PC-9 (cell line): ENCODE measurements at regions not wholly inside any gene's neighbourhood (a gene's known extent, or its start where the extent isn't known, plus 50 kb on each side); places are given as distances from the start of the nearest gene placed in this dataset.

Experiments
- BruUV-seq: library from RNA; stranded (reverse); fragments of 400-500 nt; replicated peaks from 2 replicates; lab custom pipeline; 2021; lab: Mats Ljungman, UMichigan
- CTCF ChIA-PET: fragments of 300-600 bp; sonication (Branson Sonifier 250); formaldehyde crosslinking; loops from one replicate; lab custom pipeline; 2022; ENCODE audit warnings: antibody characterized with exemption; lab: Charles Lee
- POLR2A ChIA-PET: fragments of 300-600 bp; sonication (Branson Sonifier 250); formaldehyde crosslinking; loops from one replicate; lab custom pipeline; 2022; ENCODE audit warnings: antibody characterized with exemption; ENCODE audit not compliant: unreplicated experiment; lab: Charles Lee
- DNase-seq, 2 experiments: peaks; one replicate each; pipeline versions ENCODE4 v3.0.0 to v3.0.0-alpha.2; 2015 to 2022; ENCODE audit warnings: mixed read lengths in 1 of 2
- H2AFZ ChIP-seq: fragments of 200-600 bp; sonication (generic); 2 replicates; pipeline ENCODE4 v1.8.1; 2017; ENCODE audit warnings: antibody characterized with exemption
- H3F3A ChIP-seq: fragments of 200-600 bp; sonication (generic); 2 replicates; pipeline ENCODE4 v1.8.1; 2017; ENCODE audit warnings: antibody characterized with exemption, mild to moderate bottlenecking, low read depth; ENCODE audit not compliant: insufficient read depth
- H3K27ac ChIP-seq: fragments of 200-600 bp; sonication (generic); 2 replicates; pipeline ENCODE4 v1.6.1; 2016; ENCODE audit warnings: mixed run types
- H3K27me3 ChIP-seq: fragments of 200-600 bp; sonication (generic); 2 replicates; pipeline ENCODE4 v1.6.1; 2016; ENCODE audit warnings: low read depth, mixed run types; ENCODE audit not compliant: insufficient read depth
- H3K36me3 ChIP-seq: fragments of 200-600 bp; sonication (generic); 2 replicates; pipeline ENCODE4 v1.6.1; 2016; ENCODE audit warnings: low read depth, mixed run types
- H3K4me1 ChIP-seq: fragments of 200-600 bp; sonication (generic); replicated peaks from 2 replicates; pipeline ENCODE4 v1.6.1; 2016; ENCODE audit warnings: mixed run types; ENCODE audit not compliant: insufficient read depth
- H3K4me2 ChIP-seq: fragments of 200-600 bp; sonication (generic); 2 replicates; pipeline ENCODE4 v1.6.1; 2017; ENCODE audit warnings: mixed run types
- H3K4me3 ChIP-seq: fragments of 200-600 bp; sonication (generic); 2 replicates; pipeline ENCODE4 v1.6.1; 2016; ENCODE audit warnings: mixed run types
- H3K79me2 ChIP-seq: fragments of 200-600 bp; sonication (generic); 2 replicates; pipeline ENCODE4 v1.6.1; 2017; ENCODE audit warnings: low read depth, mixed run types
- H3K9me2 ChIP-seq: fragments of 200-600 bp; sonication (generic); 2 replicates; pipeline ENCODE4 v1.8.1; 2017; ENCODE audit warnings: mild to moderate bottlenecking; ENCODE audit not compliant: insufficient read depth
- H3K9me3 ChIP-seq: fragments of 200-600 bp; sonication (generic); 2 replicates; pipeline ENCODE4 v1.8.1; 2016; ENCODE audit warnings: low read depth; ENCODE audit not compliant: insufficient read depth
- H4K20me1 ChIP-seq: fragments of 200-600 bp; sonication (generic); 2 replicates; pipeline ENCODE4 v1.8.1; 2017; ENCODE audit not compliant: insufficient read depth
- EZH2 ChIP-seq: fragments of 200-600 bp; sonication (generic); IDR thresholded peaks from 2 replicates; pipeline ENCODE4 v1.8.0; 2017; ENCODE audit warnings: antibody characterized with exemption, low read depth
- intact Hi-C: fragments of 100-400 bp; cut with micrococcal nuclease; formaldehyde crosslinking; loops from one replicate; pipeline ENCODE4 v1.10.0; 2022; ENCODE audit not compliant: unreplicated experiment
- TF ChIP-seq, protein P1 (sequence below): fragments of 200-600 bp; sonication (generic); conservative IDR thresholded peaks from 2 replicates; pipeline ENCODE4 v1.6.1; 2017; ENCODE audit warnings: mixed run types, antibody characterized with exemption, mild to moderate bottlenecking, moderate library complexity

DNA sequence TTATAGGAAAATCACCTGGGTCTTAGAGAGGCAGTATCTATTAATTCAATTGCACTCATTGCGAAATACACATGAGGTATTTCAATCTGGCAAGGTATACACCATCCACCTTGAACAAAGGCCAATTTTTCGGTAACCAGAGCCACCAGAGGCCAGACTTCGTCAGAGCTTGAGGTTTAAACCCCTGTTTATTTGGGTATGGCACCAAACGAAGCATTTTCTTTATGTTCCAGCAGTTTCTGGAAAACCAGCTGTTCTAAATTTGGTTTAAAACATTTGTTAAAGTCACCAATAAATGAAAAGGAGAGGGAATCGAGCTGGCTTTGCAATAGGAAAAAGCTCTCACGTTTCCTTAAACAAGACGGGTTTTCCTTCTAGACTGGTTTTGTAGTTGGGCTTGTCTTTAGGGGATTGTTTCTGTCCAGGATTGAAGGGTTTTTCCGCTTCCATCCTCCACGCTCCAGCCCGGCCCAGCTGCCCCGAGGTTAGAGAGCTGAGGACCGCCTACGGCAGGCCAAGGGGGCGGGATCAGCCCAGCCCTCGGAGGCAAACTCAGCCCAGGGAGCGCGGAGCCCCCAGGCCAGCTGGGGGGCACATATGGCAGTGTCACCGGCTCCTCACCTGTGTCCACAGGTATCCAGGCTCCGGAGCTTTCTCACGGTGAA lies 539.4 kb upstream of the MGMT start:
- no peaks in the 10 kb centered on the region for H3K9me2 ChIP-seq
- no peak overlapping the region for H2AFZ ChIP-seq
- TF ChIP-seq EZH2, result no peak
- TF ChIP-seq, protein P1, sequence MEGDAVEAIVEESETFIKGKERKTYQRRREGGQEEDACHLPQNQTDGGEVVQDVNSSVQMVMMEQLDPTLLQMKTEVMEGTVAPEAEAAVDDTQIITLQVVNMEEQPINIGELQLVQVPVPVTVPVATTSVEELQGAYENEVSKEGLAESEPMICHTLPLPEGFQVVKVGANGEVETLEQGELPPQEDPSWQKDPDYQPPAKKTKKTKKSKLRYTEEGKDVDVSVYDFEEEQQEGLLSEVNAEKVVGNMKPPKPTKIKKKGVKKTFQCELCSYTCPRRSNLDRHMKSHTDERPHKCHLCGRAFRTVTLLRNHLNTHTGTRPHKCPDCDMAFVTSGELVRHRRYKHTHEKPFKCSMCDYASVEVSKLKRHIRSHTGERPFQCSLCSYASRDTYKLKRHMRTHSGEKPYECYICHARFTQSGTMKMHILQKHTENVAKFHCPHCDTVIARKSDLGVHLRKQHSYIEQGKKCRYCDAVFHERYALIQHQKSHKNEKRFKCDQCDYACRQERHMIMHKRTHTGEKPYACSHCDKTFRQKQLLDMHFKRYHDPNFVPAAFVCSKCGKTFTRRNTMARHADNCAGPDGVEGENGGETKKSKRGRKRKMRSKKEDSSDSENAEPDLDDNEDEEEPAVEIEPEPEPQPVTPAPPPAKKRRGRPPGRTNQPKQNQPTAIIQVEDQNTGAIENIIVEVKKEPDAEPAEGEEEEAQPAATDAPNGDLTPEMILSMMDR, result no peak
- H3K27me3 ChIP-seq, result peaks cover 21% of the 10 kb centered on the region
- H3F3A ChIP-seq, result no peaks in the 10 kb centered on the region
- no peaks in the 10 kb centered on the region for H3K36me3 ChIP-seq
- ChIA-PET POLR2A (no interaction called here), CTCF (no interaction called here)
- H3K4me3 ChIP-seq, result no peak overlapping the region
- intact Hi-C loops, result no loop called here
- DNase-seq, result no peak
- H3K9me3 ChIP-seq, result no peaks in the 10 kb centered on the region
- no peak overlapping the region for H3K27ac ChIP-seq
- H3K4me1 ChIP-seq, result no peaks in the 10 kb centered on the region
- no peak overlapping the region for H3K4me2 ChIP-seq
- H3K79me2 ChIP-seq, result no peaks in the 10 kb centered on the region
- BruUV-seq, result no TSS peak
- H4K20me1 ChIP-seq, result no peaks in the 10 kb centered on the region

DNA sequence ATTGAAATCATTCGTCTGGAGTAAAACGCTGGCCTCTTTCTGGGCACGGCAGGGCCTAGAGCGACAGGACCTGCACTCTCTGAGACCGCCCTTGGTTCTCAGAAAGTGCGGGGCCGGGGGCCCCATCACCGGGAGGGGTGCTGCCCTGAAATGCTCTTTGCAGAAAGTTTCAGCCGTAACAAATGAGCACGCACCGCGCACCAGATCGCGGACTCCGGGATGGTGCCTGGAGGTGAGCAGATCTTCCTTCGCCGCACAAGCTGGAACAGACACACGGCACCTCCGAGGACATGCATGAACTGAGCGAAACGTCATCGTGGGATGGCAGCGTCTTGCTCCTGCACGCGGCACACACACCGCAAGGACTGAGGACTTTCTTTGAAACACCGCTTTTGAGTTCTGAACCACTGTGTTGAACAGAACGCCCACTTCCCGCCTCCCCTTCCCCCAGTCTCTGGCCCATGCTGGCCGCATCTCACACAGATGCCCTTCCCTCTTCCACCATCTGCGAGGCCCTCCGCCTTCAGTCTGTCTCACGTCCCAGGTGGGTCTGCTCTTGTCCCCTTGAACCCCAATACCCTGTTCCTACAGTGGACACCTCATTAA lies 538.7 kb upstream of the MGMT start:
- H3K27me3 ChIP-seq, result peaks cover 21% of the 10 kb centered on the region
- no peak overlapping the region for H2AFZ ChIP-seq
- H3K4me1 ChIP-seq, result no peaks in the 10 kb centered on the region
- BruUV-seq, result no TSS peak
- no peaks in the 10 kb centered on the region for H3K36me3 ChIP-seq
- DNase-seq, result no peak
- POLR2A ChIA-PET, result no interaction called here
- H4K20me1 ChIP-seq, result no peaks in the 10 kb centered on the region
- no peak overlapping the region for H3K4me3 ChIP-seq
- TF ChIP-seq EZH2, result no peak
- TF ChIP-seq, protein P1, result no peak
- intact Hi-C loops, result no loop called here
- no peak overlapping the region for H3K27ac ChIP-seq
- no peak overlapping the region for H3K4me2 ChIP-seq
- H3K79me2 ChIP-seq, result no peaks in the 10 kb centered on the region
- H3F3A ChIP-seq, result no peaks in the 10 kb centered on the region
- H3K9me2 ChIP-seq, result no peaks in the 10 kb centered on the region
- no peaks in the 10 kb centered on the region for H3K9me3 ChIP-seq
- CTCF ChIA-PET, result no interaction called here

DNA sequence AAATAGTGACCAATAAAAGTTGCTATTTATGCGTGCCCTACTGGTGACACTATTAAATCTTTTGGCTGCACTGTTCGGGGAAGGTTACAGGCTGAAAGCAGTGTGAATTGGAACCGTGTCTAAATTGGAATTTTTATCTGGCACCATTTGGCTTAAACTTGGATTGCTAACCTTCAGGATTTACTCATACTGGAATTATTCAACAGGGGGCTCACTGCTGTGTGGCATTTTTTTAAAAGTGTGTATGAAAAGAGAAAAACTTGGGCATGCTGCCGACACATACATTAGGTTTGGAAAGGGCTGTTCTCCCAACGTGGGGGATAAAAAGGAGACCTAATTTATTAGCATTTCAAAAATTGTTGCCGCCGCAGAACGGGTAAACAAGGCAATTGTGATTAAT lies 537.9 kb upstream of the MGMT start:
- intact Hi-C loops, result no loop called here
- TF ChIP-seq EZH2, result no peak
- TF ChIP-seq, protein P1, result no peak

More for the DNA sequence above, 537.9 kb upstream of the MGMT start:
- CTCF ChIA-PET, result no interaction called here
- Histone ChIP-seq H3K4me1 (no peaks in the 10 kb centered on the region), H3K36me3 (no peaks in the 10 kb centered on the region), H3K4me3 (no peak overlapping the region), H3K27me3 (peaks cover 25% of the 10 kb centered on the region), H3F3A (no peaks in the 10 kb centered on the region), H4K20me1 (no peaks in the 10 kb centered on the region), H3K79me2 (no peaks in the 10 kb centered on the region), H3K27ac (no peak overlapping the region), H3K4me2 (no peak overlapping the region), H2AFZ (no peak overlapping the region), H3K9me3 (no peaks in the 10 kb centered on the region), H3K9me2 (no peaks in the 10 kb centered on the region)
- no peak for DNase-seq
- POLR2A ChIA-PET, result no interaction called here
- no TSS peak for BruUV-seq
